SIG-M5 (cell line): ENCODE measurements at regions not wholly inside any gene's neighbourhood (a gene's known extent, or its start where the extent isn't known, plus 50 kb on each side); places are given as distances from the start of the nearest gene placed in this dataset.

Source experiments
- DNase-seq: peaks from one replicate; lab custom pipeline; 2025; lab: John Stamatoyannopoulos, UW

- DNase-seq, result no peak
Measured at GRCh38 chr4:177051473-177052060, 258.1 kb upstream of the NEIL3 start.

- no peak for DNase-seq
Measured at GRCh38 chr4:177052211-177052934, 257.3 kb upstream of the NEIL3 start.

GRCh38 chr4:177057186-177057585 lies 252.5 kb upstream of the NEIL3 start:
- DNase-seq, result no peak

GRCh38 chr4:177064116-177064515 lies 245.6 kb upstream of the NEIL3 start:
- DNase-seq, result no peak

GRCh38 chr4:177064729-177065394 lies 244.8 kb upstream of the NEIL3 start:
- DNase-seq, result no peak

GRCh38 chr4:177066746-177067145 lies 242.9 kb upstream of the NEIL3 start:
- no peak for DNase-seq

GRCh38 chr4:177070533-177071058 lies 239.1 kb upstream of the NEIL3 start:
- DNase-seq, result no peak

GRCh38 chr4:177077095-177077971 lies 232.3 kb upstream of the NEIL3 start:
- no peak for DNase-seq

GRCh38 chr4:177079327-177079726 lies 230.3 kb upstream of the NEIL3 start:
- DNase-seq, result no peak

- no peak for DNase-seq
Measured at GRCh38 chr4:177080388-177080787, 229.3 kb upstream of the NEIL3 start.

GRCh38 chr4:177087060-177087459 lies 222.6 kb upstream of the NEIL3 start:
- DNase-seq, result no peak

- no peak for DNase-seq
Measured at GRCh38 chr4:177087499-177087898, 222.2 kb upstream of the NEIL3 start.

- DNase-seq, result no peak
Measured at GRCh38 chr4:177091515-177091914, 218.2 kb upstream of the NEIL3 start.

- no peak for DNase-seq
Measured at GRCh38 chr4:177092807-177093206, 216.9 kb upstream of the NEIL3 start.

- DNase-seq, result no peak
Measured at GRCh38 chr4:177093964-177094363, 215.7 kb upstream of the NEIL3 start.

GRCh38 chr4:177097291-177097690 lies 212.4 kb upstream of the NEIL3 start:
- no peak for DNase-seq

GRCh38 chr4:177099211-177099610 lies 210.5 kb upstream of the NEIL3 start:
- DNase-seq, result no peak

GRCh38 chr4:177100307-177100706 lies 209.4 kb upstream of the NEIL3 start:
- no peak for DNase-seq

- no peak for DNase-seq
Measured at GRCh38 chr4:177103619-177104018, 206.1 kb upstream of the NEIL3 start.

GRCh38 chr4:177105536-177105935 lies 204.1 kb upstream of the NEIL3 start:
- no peak for DNase-seq

- no peak for DNase-seq
Measured at GRCh38 chr4:177107288-177107921, 202.3 kb upstream of the NEIL3 start.

GRCh38 chr4:177108708-177109107 lies 201.0 kb upstream of the NEIL3 start:
- DNase-seq, result no peak
